ENCODE measurements at regions not wholly inside any gene's neighbourhood (a gene's known extent, or its start where the extent isn't known, plus 50 kb on each side); places are given as distances from the start of the nearest gene placed in this dataset.

GRCh38 chr12:76264611-76265012 lies 83.6 kb downstream of the BBS10 start:
- TF ChIP-seq CTCF (conservative IDR thresholded peaks at IDR 0.05; ENCODE audit: low read length) (no peak), EZH2phosphoT487 (IDR thresholded peaks at IDR 0.05; ENCODE audit: borderline replicate concordance, low read depth, low read length) (no peak)

GRCh38 chr12:76263696-76264095 lies 84.5 kb downstream of the BBS10 start:
- Histone ChIP-seq H2AFZ (ENCODE audit: low read length) (no peak overlapping the region), H3K4me1 (ENCODE audit: insufficient read depth, low read length, poor library complexity, severe bottlenecking) (peaks cover 13% of the 10 kb centered on the region), H3K9me3 (ENCODE audit: low read length) (no peaks in the 10 kb centered on the region), H4K20me1 (ENCODE audit: insufficient read depth, low read length) (no peaks in the 10 kb centered on the region), H3K79me2 (ENCODE audit: insufficient read depth, low read depth, low read length) (no peaks in the 10 kb centered on the region), H3K27ac (ENCODE audit: low read depth, low read length, poor library complexity, severe bottlenecking) (no peak overlapping the region), H3K36me3 (ENCODE audit: insufficient read depth, low read length) (no peaks in the 10 kb centered on the region), H3K4me2 (ENCODE audit: low read length) (no peak overlapping the region), H3K9me2 (ENCODE audit: insufficient read depth, low read length) (no peaks in the 10 kb centered on the region), H3K4me3 (ENCODE audit: low read depth, low read length, poor library complexity, severe bottlenecking) (no peak overlapping the region)
- intact Hi-C loops (cut with micrococcal nuclease; ENCODE audit: unreplicated experiment): no loop called here
- no peak for TF ChIP-seq EZH2phosphoT487 (IDR thresholded peaks at IDR 0.05; ENCODE audit: borderline replicate concordance, low read depth, low read length)
- TF ChIP-seq CTCF (conservative IDR thresholded peaks at IDR 0.05; ENCODE audit: low read length): no peak
- no TSS peak for BruUV-seq (replicated peaks)
- ChIA-PET CTCF (ENCODE audit: unreplicated experiment) (no interaction called here), POLR2A (interaction anchor here (0.6 kb wide), 1 partner anchor 545 kb away, joined by 3 read pairs; no protein-coding TSS in a partner anchor)
- no peak for DNase-seq (ENCODE audit: low spot score)

More at GRCh38 chr12:76264611-76265012, 83.6 kb downstream of the BBS10 start:
- no peaks in the 10 kb centered on the region for H3K9me3 ChIP-seq (ENCODE audit: low read length)
- intact Hi-C loops (cut with micrococcal nuclease; ENCODE audit: unreplicated experiment): no loop called here
- H2AFZ ChIP-seq (ENCODE audit: low read length): no peak overlapping the region
- no peaks in the 10 kb centered on the region for H4K20me1 ChIP-seq (ENCODE audit: insufficient read depth, low read length)
- BruUV-seq (replicated peaks): no TSS peak
- H3K4me1 ChIP-seq (ENCODE audit: insufficient read depth, low read length, poor library complexity, severe bottlenecking): peaks cover 7% of the 10 kb centered on the region
- H3K79me2 ChIP-seq (ENCODE audit: insufficient read depth, low read depth, low read length): no peaks in the 10 kb centered on the region
- H3K27ac ChIP-seq (ENCODE audit: low read depth, low read length, poor library complexity, severe bottlenecking): no peak overlapping the region
- POLR2A ChIA-PET: no interaction called here
- H3K4me3 ChIP-seq (ENCODE audit: low read depth, low read length, poor library complexity, severe bottlenecking): no peak overlapping the region
- H3K36me3 ChIP-seq (ENCODE audit: insufficient read depth, low read length): no peaks in the 10 kb centered on the region
- H3K9me2 ChIP-seq (ENCODE audit: insufficient read depth, low read length): no peaks in the 10 kb centered on the region
- CTCF ChIA-PET (ENCODE audit: unreplicated experiment): no interaction called here
- no peak overlapping the region for H3K4me2 ChIP-seq (ENCODE audit: low read length)
- no peak for DNase-seq (ENCODE audit: low spot score)

GRCh38 chr12:76260390-76260748 lies 87.8 kb downstream of the BBS10 start:
- CTCF ChIA-PET (ENCODE audit: unreplicated experiment): interaction anchor here (0.5 kb wide), 1 partner anchor 109 kb away, joined by 3 read pairs; no protein-coding TSS in a partner anchor

More at GRCh38 chr12:76260390-76260748, 87.8 kb downstream of the BBS10 start:
- Histone ChIP-seq H3K4me1 (ENCODE audit: insufficient read depth, low read length, poor library complexity, severe bottlenecking) (peaks cover 13% of the 10 kb centered on the region), H2AFZ (ENCODE audit: low read length) (peak overlapping the region; percentile 87), H3K4me3 (ENCODE audit: low read depth, low read length, poor library complexity, severe bottlenecking) (no peak overlapping the region), H3K27ac (ENCODE audit: low read depth, low read length, poor library complexity, severe bottlenecking) (no peak overlapping the region), H3K9me3 (ENCODE audit: low read length) (no peaks in the 10 kb centered on the region), H3K36me3 (ENCODE audit: insufficient read depth, low read length) (no peaks in the 10 kb centered on the region), H3K79me2 (ENCODE audit: insufficient read depth, low read depth, low read length) (no peaks in the 10 kb centered on the region), H3K4me2 (ENCODE audit: low read length) (peak overlapping the region; percentile 47; the same call in 1 of the 2 replicates), H3K9me2 (ENCODE audit: insufficient read depth, low read length) (no peaks in the 10 kb centered on the region), H4K20me1 (ENCODE audit: insufficient read depth, low read length) (no peaks in the 10 kb centered on the region)
- intact Hi-C loops (cut with micrococcal nuclease; ENCODE audit: unreplicated experiment): no loop called here
- DNase-seq (ENCODE audit: low spot score): no peak
- POLR2A ChIA-PET: interaction anchor here (0.5 to 1.9 kb wide), 3 partner anchors 12 to 145 kb away, joined by 3 to 4 read pairs (median 4); no protein-coding TSS in a partner anchor
- no TSS peak for BruUV-seq (replicated peaks)
- TF ChIP-seq CTCF (conservative IDR thresholded peaks at IDR 0.05; ENCODE audit: low read length) (no peak), EZH2phosphoT487 (IDR thresholded peaks at IDR 0.05; ENCODE audit: borderline replicate concordance, low read depth, low read length) (no peak)

All from OCI-LY7 (cell line).